Mucosa of descending colon (tissue), 3 donors: ENCODE measurements at regions not wholly inside any gene's neighbourhood (a gene's known extent, or its start where the extent isn't known, plus 50 kb on each side); places are given as distances from the start of the nearest gene placed in this dataset.

Experiments used
- ATAC-seq: fragments of 200-7000 bp; cut with Tn5 transposase; one replicate; pipeline ENCODE4 v1.9.1; 2020; ENCODE audit warnings: mild to moderate bottlenecking, moderate library complexity
- DNase-seq, 3 donors: peaks; one replicate each; pipeline ENCODE4 v3.0.0-alpha.2; 2020
- H3K36me3 ChIP-seq: fragments of 200-600 bp; one replicate; pipeline ENCODE4 v1.8.0; 2021; ENCODE audit warnings: low read depth, mild to moderate bottlenecking
- H3K4me1 ChIP-seq: fragments of 200-600 bp; one replicate; pipeline ENCODE4 v1.8.0; 2021; ENCODE audit warnings: low read depth, mild to moderate bottlenecking
- H3K4me3 ChIP-seq: fragments of 200-600 bp; one replicate; pipeline ENCODE4 v1.8.0; 2021; ENCODE audit warnings: mild to moderate bottlenecking
- H3K9me3 ChIP-seq: fragments of 200-600 bp; one replicate; pipeline ENCODE4 v1.8.0; 2021; ENCODE audit warnings: mild to moderate bottlenecking
- intact Hi-C, 2 donors: fragments of 100-400 bp; cut with DNase I in 1 of 2; cut with micrococcal nuclease in 1 of 2; formaldehyde crosslinking; loops; one replicate each; pipeline versions ENCODE4 v1.11.0 to v1.11.1; 2022; cut with DNase I, micrococcal nuclease
- TF ChIP-seq, protein P1 (sequence below): fragments of 200-600 bp; IDR thresholded peaks from one replicate; pipeline ENCODE4 v1.8.0; 2022; ENCODE audit warnings: antibody characterized with exemption, mild to moderate bottlenecking
- donor health status: DM: no; HTN: no; CAD: no; lungs with moderate emphysema.
- donor health status: DM: no; HTN: no; CAD: no.
- donor health status: DM: no; HTN: yes; CAD: no.

DNA sequence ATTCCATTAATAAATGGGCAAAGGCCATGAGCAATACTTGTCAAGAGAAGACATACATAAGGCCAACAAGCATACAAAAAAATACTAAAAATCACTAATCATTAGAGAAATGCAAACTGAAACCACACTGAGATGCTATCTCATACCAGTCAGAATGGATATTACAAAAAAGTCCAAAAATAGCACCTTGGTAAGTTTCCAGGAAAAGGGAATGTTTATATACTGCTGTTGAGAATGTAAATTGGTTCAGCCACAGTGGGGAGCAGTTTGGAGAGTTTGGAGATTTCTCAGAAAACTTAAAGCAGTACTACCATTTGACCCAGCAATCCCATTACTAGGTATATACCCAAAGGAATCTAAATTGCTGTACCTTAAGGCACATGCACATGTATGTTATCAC lies 467.7 kb downstream of the CDH11 start:
- no peaks in the 10 kb centered on the region for H3K4me1 ChIP-seq
- H3K4me3 ChIP-seq, result no peak overlapping the region
- ATAC-seq (no peak), DNase-seq (no peak)
- intact Hi-C loops, result no loop called here
- no peaks in the 10 kb centered on the region for H3K9me3 ChIP-seq
- TF ChIP-seq, protein P1, sequence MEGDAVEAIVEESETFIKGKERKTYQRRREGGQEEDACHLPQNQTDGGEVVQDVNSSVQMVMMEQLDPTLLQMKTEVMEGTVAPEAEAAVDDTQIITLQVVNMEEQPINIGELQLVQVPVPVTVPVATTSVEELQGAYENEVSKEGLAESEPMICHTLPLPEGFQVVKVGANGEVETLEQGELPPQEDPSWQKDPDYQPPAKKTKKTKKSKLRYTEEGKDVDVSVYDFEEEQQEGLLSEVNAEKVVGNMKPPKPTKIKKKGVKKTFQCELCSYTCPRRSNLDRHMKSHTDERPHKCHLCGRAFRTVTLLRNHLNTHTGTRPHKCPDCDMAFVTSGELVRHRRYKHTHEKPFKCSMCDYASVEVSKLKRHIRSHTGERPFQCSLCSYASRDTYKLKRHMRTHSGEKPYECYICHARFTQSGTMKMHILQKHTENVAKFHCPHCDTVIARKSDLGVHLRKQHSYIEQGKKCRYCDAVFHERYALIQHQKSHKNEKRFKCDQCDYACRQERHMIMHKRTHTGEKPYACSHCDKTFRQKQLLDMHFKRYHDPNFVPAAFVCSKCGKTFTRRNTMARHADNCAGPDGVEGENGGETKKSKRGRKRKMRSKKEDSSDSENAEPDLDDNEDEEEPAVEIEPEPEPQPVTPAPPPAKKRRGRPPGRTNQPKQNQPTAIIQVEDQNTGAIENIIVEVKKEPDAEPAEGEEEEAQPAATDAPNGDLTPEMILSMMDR, result no peak
- H3K36me3 ChIP-seq, result no peaks in the 10 kb centered on the region

DNA sequence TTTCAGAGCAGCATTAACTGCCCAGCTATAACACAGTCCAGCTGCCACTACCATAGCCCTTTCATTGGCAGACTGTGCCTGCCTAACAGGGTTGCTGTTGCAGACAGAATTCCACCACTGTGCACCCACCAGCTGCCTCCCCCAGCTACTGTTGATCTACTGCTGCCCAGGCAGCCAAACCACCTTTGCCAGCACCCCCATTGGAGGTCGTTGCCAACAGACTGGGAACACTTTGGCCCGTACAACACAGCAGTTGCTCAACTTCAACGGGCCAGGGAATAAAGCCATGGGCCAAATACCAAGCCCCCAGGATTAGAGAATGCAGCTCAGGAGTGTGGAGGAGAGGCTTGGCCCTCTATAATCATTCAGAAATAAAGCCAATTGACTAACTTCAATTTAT lies 473.6 kb downstream of the CDH11 start:
- no peak for ATAC-seq
- Histone ChIP-seq H3K9me3 (no peaks in the 10 kb centered on the region), H3K4me3 (no peak overlapping the region), H3K4me1 (no peaks in the 10 kb centered on the region), H3K36me3 (no peaks in the 10 kb centered on the region)
- TF ChIP-seq, protein P1, result no peak
- DNase-seq, result no peak
- intact Hi-C loops, result no loop called here

DNA sequence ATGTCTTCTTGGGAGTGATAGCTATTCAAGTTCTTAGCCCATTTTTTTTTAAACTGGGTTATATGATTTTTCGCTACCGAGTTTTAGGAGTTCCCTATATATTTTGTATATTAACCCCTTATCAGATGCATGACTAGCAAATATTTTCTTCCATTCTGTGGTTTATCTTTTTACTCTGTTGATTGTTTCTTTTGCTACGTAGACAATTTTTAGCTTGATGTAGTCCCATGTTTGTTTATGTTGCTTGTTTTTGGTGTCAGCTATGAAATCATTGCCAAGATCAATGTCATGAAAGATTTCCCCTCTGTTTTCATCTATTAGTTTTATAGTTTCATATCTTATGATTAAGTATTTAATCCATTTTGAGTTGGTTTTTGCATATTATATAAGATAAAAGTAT lies 480.5 kb downstream of the CDH11 start:
- DNase-seq (no peak), ATAC-seq (no peak)
- TF ChIP-seq, protein P1, result no peak
- Histone ChIP-seq H3K4me3 (no peak overlapping the region), H3K9me3 (no peaks in the 10 kb centered on the region), H3K4me1 (no peaks in the 10 kb centered on the region), H3K36me3 (no peaks in the 10 kb centered on the region)
- intact Hi-C loops, result no loop called here

DNA sequence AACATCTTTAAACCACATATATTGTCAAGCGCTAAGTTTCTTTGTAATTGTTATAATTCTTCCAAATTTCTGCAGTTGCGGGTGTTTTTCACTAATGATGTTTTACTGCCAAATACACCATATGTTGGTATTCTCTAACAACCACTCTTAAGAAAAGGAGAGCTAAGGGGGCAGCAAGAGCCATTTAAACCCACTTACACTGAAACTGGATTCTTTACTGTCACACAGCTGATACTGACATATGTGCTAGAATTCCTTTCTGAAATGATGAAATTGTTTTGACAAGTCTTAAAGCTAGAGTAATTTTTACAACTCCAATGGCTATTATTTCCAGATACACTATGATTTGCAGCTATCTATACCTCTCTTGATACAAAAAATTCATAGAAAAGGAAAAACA lies 483.1 kb downstream of the CDH11 start:
- ATAC-seq (no peak), DNase-seq (no peak)
- intact Hi-C loops, result no loop called here
- no peaks in the 10 kb centered on the region for H3K36me3 ChIP-seq
- H3K4me3 ChIP-seq, result no peak overlapping the region
- H3K4me1 ChIP-seq, result no peaks in the 10 kb centered on the region
- H3K9me3 ChIP-seq, result no peaks in the 10 kb centered on the region
- TF ChIP-seq, protein P1, result no peak

DNA sequence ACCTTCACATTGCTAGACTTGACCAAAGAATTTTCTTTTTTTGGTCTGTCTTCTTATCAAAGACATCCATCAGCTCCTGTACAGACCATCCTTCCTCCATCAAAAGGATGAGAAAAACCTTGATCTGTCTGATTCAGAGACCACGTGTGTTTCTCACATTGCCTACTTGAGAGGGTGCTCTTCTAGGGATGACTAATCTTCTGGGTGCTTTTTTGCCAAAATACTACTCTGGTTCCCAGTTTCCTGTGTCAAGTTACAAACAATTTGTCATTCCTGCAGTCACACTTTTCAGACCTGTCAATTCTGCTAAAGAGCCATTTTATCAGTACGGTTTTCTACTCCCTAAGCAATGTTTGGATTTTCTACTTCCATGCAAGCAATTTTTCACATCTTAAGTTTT lies 492.2 kb downstream of the CDH11 start:
- ATAC-seq, result no peak
- DNase-seq, result no peak
- TF ChIP-seq, protein P1, result no peak
- Histone ChIP-seq H3K4me3 (no peak overlapping the region), H3K9me3 (no peaks in the 10 kb centered on the region), H3K4me1 (no peaks in the 10 kb centered on the region), H3K36me3 (no peaks in the 10 kb centered on the region)
- intact Hi-C loops, result no loop called here

DNA sequence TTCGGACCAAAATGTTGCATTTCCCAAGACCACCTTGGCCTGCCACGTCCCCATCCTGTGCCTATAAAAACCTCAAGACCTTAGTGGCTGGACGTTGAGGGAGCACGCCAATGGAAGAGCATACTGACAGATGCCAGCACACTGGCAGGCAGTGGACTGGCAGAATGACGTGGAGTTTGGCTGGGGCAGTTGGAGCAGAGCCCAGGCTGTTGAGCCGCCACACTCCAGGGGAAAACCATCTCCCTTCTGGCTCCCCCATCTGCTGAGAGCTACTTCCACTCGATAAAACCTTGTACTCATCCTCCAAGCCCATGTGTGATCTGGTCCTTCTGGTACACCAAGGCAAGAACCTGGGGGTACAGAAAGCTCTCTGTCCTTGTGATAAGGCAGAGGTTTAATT lies 494.1 kb downstream of the CDH11 start:
- ATAC-seq (no peak), DNase-seq (no peak)
- TF ChIP-seq, protein P1, result no peak
- Histone ChIP-seq H3K36me3 (no peaks in the 10 kb centered on the region), H3K4me3 (no peak overlapping the region), H3K9me3 (no peaks in the 10 kb centered on the region), H3K4me1 (no peaks in the 10 kb centered on the region)
- intact Hi-C loops, result no loop called here
